ENCODE measurements at regions not wholly inside any gene's neighbourhood (a gene's known extent, or its start where the extent isn't known, plus 50 kb on each side); places are given as distances from the start of the nearest gene placed in this dataset.

GRCh38 chr5:98568336-98568735 is 205.1 kb upstream of the RGMB start:
- DNase-seq (ENCODE audit: insufficient read length, low spot score) (no peak), FAIRE-seq (no peak)
- no peak for TF ChIP-seq TAF1 (IDR thresholded peaks at IDR 0.05; ENCODE audit: low read depth, low read length)
- TF ChIP-seq POLR2AphosphoS5 (IDR thresholded peaks at IDR 0.05; ENCODE audit: low read depth, low read length), result no peak

GRCh38 chr5:98569288-98569687 is 204.2 kb upstream of the RGMB start:
- DNase-seq (ENCODE audit: insufficient read length, low spot score) (no peak), FAIRE-seq (no peak)
- TF ChIP-seq TAF1 (IDR thresholded peaks at IDR 0.05; ENCODE audit: low read depth, low read length), result no peak
- TF ChIP-seq POLR2A (IDR thresholded peaks at IDR 0.05; ENCODE audit: low read depth, low read length), result no peak
- TF ChIP-seq SPI1 (IDR thresholded peaks at IDR 0.05; ENCODE audit: low read depth, low read length), result no peak
- no peak for TF ChIP-seq POU2F2 (IDR thresholded peaks at IDR 0.05; ENCODE audit: low read depth, low read length)
- no peak for TF ChIP-seq POLR2AphosphoS5 (IDR thresholded peaks at IDR 0.05; ENCODE audit: low read depth, low read length)
- TF ChIP-seq PAX5 (IDR thresholded peaks at IDR 0.05; ENCODE audit: insufficient read depth, low read length, severe bottlenecking), result no peak

- DNase-seq (ENCODE audit: insufficient read length, low spot score) (no peak), FAIRE-seq (no peak)
- TF ChIP-seq PAX5 (IDR thresholded peaks at IDR 0.05; ENCODE audit: insufficient read depth, low read length, severe bottlenecking), result no peak
- TF ChIP-seq POLR2AphosphoS5 (IDR thresholded peaks at IDR 0.05; ENCODE audit: low read depth, low read length), result no peak
- no peak for TF ChIP-seq POU2F2 (IDR thresholded peaks at IDR 0.05; ENCODE audit: low read depth, low read length)
- TF ChIP-seq SPI1 (IDR thresholded peaks at IDR 0.05; ENCODE audit: low read depth, low read length), result no peak
- TF ChIP-seq POLR2A (IDR thresholded peaks at IDR 0.05; ENCODE audit: low read depth, low read length), result no peak
- TF ChIP-seq TAF1 (IDR thresholded peaks at IDR 0.05; ENCODE audit: low read depth, low read length), result no peak
Observed at GRCh38 chr5:98570010-98570409, 203.5 kb upstream of the RGMB start.

GRCh38 chr5:98570661-98571191 is 202.7 kb upstream of the RGMB start:
- no peak for FAIRE-seq
- no peak for DNase-seq (ENCODE audit: insufficient read length, low spot score)
- TF ChIP-seq TAF1 (IDR thresholded peaks at IDR 0.05; ENCODE audit: low read depth, low read length) (no peak), SPI1 (IDR thresholded peaks at IDR 0.05; ENCODE audit: low read depth, low read length) (no peak), PAX5 (IDR thresholded peaks at IDR 0.05; ENCODE audit: insufficient read depth, low read length, severe bottlenecking) (no peak), POU2F2 (IDR thresholded peaks at IDR 0.05; ENCODE audit: low read depth, low read length) (no peak), POLR2AphosphoS5 (IDR thresholded peaks at IDR 0.05; ENCODE audit: low read depth, low read length) (no peak), POLR2A (IDR thresholded peaks at IDR 0.05; ENCODE audit: low read depth, low read length) (no peak)

GRCh38 chr5:98573834-98574320 is 199.6 kb upstream of the RGMB start:
- TF ChIP-seq POLR2A (IDR thresholded peaks at IDR 0.05; ENCODE audit: low read depth, low read length), result no peak
- no peak for TF ChIP-seq TAF1 (IDR thresholded peaks at IDR 0.05; ENCODE audit: low read depth, low read length)
- no peak for TF ChIP-seq POU2F2 (IDR thresholded peaks at IDR 0.05; ENCODE audit: low read depth, low read length)
- TF ChIP-seq POLR2AphosphoS5 (IDR thresholded peaks at IDR 0.05; ENCODE audit: low read depth, low read length), result no peak
- TF ChIP-seq SPI1 (IDR thresholded peaks at IDR 0.05; ENCODE audit: low read depth, low read length), result no peak
- no peak for TF ChIP-seq PAX5 (IDR thresholded peaks at IDR 0.05; ENCODE audit: insufficient read depth, low read length, severe bottlenecking)
- FAIRE-seq (no peak), DNase-seq (ENCODE audit: insufficient read length, low spot score) (no peak)

- DNase-seq (ENCODE audit: insufficient read length, low spot score) (no peak), FAIRE-seq (peak; percentile 51)
- TF ChIP-seq POLR2A (IDR thresholded peaks at IDR 0.05; ENCODE audit: low read depth, low read length) (no peak), SPI1 (IDR thresholded peaks at IDR 0.05; ENCODE audit: low read depth, low read length) (no peak), PAX5 (IDR thresholded peaks at IDR 0.05; ENCODE audit: insufficient read depth, low read length, severe bottlenecking) (no peak), POU2F2 (IDR thresholded peaks at IDR 0.05; ENCODE audit: low read depth, low read length) (no peak), POLR2AphosphoS5 (IDR thresholded peaks at IDR 0.05; ENCODE audit: low read depth, low read length) (no peak), TAF1 (IDR thresholded peaks at IDR 0.05; ENCODE audit: low read depth, low read length) (no peak)
Observed at GRCh38 chr5:98576275-98576674, 197.2 kb upstream of the RGMB start.

- DNase-seq (ENCODE audit: insufficient read length, low spot score) (no peak), FAIRE-seq (no peak)
- TF ChIP-seq POLR2AphosphoS5 (IDR thresholded peaks at IDR 0.05; ENCODE audit: low read depth, low read length) (no peak), PAX5 (IDR thresholded peaks at IDR 0.05; ENCODE audit: insufficient read depth, low read length, severe bottlenecking) (no peak), POU2F2 (IDR thresholded peaks at IDR 0.05; ENCODE audit: low read depth, low read length) (no peak), TAF1 (IDR thresholded peaks at IDR 0.05; ENCODE audit: low read depth, low read length) (no peak), POLR2A (IDR thresholded peaks at IDR 0.05; ENCODE audit: low read depth, low read length) (no peak), SPI1 (IDR thresholded peaks at IDR 0.05; ENCODE audit: low read depth, low read length) (no peak)
Observed at GRCh38 chr5:98578438-98578837, 195.0 kb upstream of the RGMB start.

- DNase-seq (ENCODE audit: insufficient read length, low spot score), result no peak
- no peak for FAIRE-seq
- TF ChIP-seq POLR2AphosphoS5 (IDR thresholded peaks at IDR 0.05; ENCODE audit: low read depth, low read length) (no peak), TAF1 (IDR thresholded peaks at IDR 0.05; ENCODE audit: low read depth, low read length) (no peak), POU2F2 (IDR thresholded peaks at IDR 0.05; ENCODE audit: low read depth, low read length) (no peak), SPI1 (IDR thresholded peaks at IDR 0.05; ENCODE audit: low read depth, low read length) (no peak)
Observed at GRCh38 chr5:98581112-98581997, 192.1 kb upstream of the RGMB start.

GRCh38 chr5:98583586-98583985 is 189.9 kb upstream of the RGMB start:
- no peak for FAIRE-seq
- DNase-seq (ENCODE audit: insufficient read length, low spot score), result no peak
- no peak for TF ChIP-seq POU2F2 (IDR thresholded peaks at IDR 0.05; ENCODE audit: low read depth, low read length)
- no peak for TF ChIP-seq SPI1 (IDR thresholded peaks at IDR 0.05; ENCODE audit: low read depth, low read length)
- no peak for TF ChIP-seq TAF1 (IDR thresholded peaks at IDR 0.05; ENCODE audit: low read depth, low read length)
